OCI-LY3 (cell line): ENCODE measurements at regions not wholly inside any gene's neighbourhood (a gene's known extent, or its start where the extent isn't known, plus 50 kb on each side); places are given as distances from the start of the nearest gene placed in this dataset.

Experiments used
- H2AFZ ChIP-seq: fragments of 200-600, 300-600 bp; shearing (Covaris generic); 2 replicates; pipeline ENCODE4 v1.6.0; 2014; ENCODE audit warnings: antibody characterized with exemption, low read depth, low read length
- H3K27ac ChIP-seq: fragments of 200-600, 300-600 bp; sonication (generic); 2 replicates; pipeline ENCODE4 v1.5.1; 2014; ENCODE audit warnings: mild to moderate bottlenecking, low read length, moderate library complexity, mixed read lengths
- H3K27me3 ChIP-seq: fragments of 200-600, 300-600 bp; sonication (generic); 2 replicates; pipeline ENCODE4 v1.6.1; 2014; ENCODE audit warnings: low read depth, low read length, mixed read lengths
- H3K36me3 ChIP-seq: fragments of 200-600, 300-600 bp; sonication (generic); replicated peaks from 2 replicates; pipeline ENCODE3; 2014; ENCODE audit warnings: low read depth, low read length, mixed read lengths
- H3K4me1 ChIP-seq: fragments of 300-600, 200-600 bp; sonication (generic); 2 replicates; pipeline ENCODE4 v1.6.1; 2014; ENCODE audit warnings: low read length, mixed read lengths
- H3K4me2 ChIP-seq: fragments of 200-600, 300-600 bp; sonication (generic); 2 replicates; pipeline ENCODE4 v1.6.1; 2014; ENCODE audit warnings: low read length, mixed read lengths
- H3K4me3 ChIP-seq: fragments of 300-600, 200-600 bp; sonication (generic); 2 replicates; pipeline ENCODE4 v1.5.1; 2014; ENCODE audit warnings: antibody characterized with exemption, mild to moderate bottlenecking, low read length, moderate library complexity
- H3K79me2 ChIP-seq: fragments of 300-600, 200-600 bp; shearing (Covaris generic); 2 replicates; pipeline ENCODE4 v1.6.1; 2014; ENCODE audit warnings: mild to moderate bottlenecking, low read length, mixed read lengths
- H3K9ac ChIP-seq: fragments of 300-600, 200-600 bp; shearing (Covaris generic); 2 replicates; pipeline ENCODE4 v1.6.0; 2014; ENCODE audit warnings: mild to moderate bottlenecking, low read length, moderate library complexity
- H3K9me3 ChIP-seq: fragments of 200-600, 300-600 bp; shearing (Covaris generic); 2 replicates; pipeline ENCODE4 v1.6.1; 2014; ENCODE audit warnings: low read length, mixed read lengths; ENCODE audit not compliant: insufficient read depth
- H4K20me1 ChIP-seq: fragments of 200-600, 300-600 bp; sonication (generic); 2 replicates; pipeline ENCODE4 v1.6.1; 2016; ENCODE audit warnings: low read length, mixed read lengths; ENCODE audit not compliant: insufficient read depth
- EZH2phosphoT487 ChIP-seq: fragments of 200-600 bp; shearing (Covaris generic); IDR thresholded peaks from 2 replicates; pipeline ENCODE4 v1.6.1; 2018; ENCODE audit warnings: antibody characterized with exemption, mixed run types, low read depth
- TF ChIP-seq, protein P1 (sequence below): fragments of 200-600, 300-600 bp; sonication (generic); IDR thresholded peaks from 2 replicates; pipeline ENCODE4 v1.5.1; 2014; ENCODE audit warnings: antibody characterized with exemption, low read length, low read depth

DNA sequence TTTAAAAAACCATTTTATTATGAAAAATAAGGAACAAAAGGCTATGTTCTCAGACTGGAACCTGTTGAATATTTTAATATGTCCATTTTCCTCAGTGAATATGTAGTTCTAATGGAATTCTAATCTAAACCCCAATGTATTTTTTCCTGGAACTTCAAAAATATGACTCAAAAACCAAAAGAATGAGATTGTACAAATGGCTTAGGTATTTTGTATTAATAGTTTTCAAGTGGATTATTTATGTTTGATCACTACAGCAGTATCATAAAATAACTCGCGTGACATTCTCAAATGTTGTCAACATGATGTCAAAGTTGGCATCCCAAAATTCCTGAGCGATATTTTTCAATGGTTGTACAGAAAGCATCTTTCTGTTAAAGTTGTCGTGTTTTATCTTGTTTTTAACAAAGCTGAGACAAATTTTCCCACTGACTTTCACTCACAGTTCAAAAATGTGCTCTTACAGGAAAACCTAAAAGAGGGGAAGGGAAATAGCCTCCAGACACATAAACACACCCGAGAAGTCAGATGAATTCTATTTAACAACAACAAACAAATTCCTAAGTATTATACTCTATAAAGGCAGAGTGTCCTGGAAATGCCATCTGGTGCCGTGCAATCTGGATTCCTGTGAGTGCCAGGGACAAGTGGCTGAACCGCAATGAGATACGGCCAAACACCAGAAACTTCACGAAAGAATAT, 68.1 kb upstream of the TAS2R1 start:
- no peak overlapping the region for H3K9ac ChIP-seq
- H3K4me3 ChIP-seq = no peak overlapping the region
- H3K27ac ChIP-seq = no peak overlapping the region
- no peaks in the 10 kb centered on the region for H3K79me2 ChIP-seq
- H3K4me1 ChIP-seq = no peaks in the 10 kb centered on the region
- H3K4me2 ChIP-seq = no peak overlapping the region
- TF ChIP-seq, protein P1, sequence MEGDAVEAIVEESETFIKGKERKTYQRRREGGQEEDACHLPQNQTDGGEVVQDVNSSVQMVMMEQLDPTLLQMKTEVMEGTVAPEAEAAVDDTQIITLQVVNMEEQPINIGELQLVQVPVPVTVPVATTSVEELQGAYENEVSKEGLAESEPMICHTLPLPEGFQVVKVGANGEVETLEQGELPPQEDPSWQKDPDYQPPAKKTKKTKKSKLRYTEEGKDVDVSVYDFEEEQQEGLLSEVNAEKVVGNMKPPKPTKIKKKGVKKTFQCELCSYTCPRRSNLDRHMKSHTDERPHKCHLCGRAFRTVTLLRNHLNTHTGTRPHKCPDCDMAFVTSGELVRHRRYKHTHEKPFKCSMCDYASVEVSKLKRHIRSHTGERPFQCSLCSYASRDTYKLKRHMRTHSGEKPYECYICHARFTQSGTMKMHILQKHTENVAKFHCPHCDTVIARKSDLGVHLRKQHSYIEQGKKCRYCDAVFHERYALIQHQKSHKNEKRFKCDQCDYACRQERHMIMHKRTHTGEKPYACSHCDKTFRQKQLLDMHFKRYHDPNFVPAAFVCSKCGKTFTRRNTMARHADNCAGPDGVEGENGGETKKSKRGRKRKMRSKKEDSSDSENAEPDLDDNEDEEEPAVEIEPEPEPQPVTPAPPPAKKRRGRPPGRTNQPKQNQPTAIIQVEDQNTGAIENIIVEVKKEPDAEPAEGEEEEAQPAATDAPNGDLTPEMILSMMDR = no peak
- TF ChIP-seq EZH2phosphoT487 = no peak
- no peak overlapping the region for H2AFZ ChIP-seq
- H3K9me3 ChIP-seq = no peaks in the 10 kb centered on the region
- H4K20me1 ChIP-seq = no peaks in the 10 kb centered on the region
- no peaks in the 10 kb centered on the region for H3K36me3 ChIP-seq
- no peaks in the 10 kb centered on the region for H3K27me3 ChIP-seq

DNA sequence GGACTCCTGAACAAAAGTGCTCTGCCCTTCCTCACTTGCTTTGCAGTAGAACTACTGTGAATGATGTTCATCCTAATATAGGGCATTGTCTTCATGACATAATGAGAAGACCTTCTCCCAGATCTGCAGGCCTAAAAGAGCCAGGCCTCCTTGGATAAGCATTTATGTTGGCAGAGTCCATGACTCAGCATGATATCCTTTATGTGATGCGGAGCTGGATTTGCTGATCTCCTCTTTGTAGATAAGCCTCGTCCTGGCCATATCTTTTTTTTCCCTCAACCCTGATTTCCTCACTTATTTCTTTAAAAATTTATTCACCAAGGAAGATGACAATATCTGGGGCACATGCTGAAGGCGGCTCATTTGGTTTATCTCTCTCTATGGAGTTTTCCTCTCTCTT, 62.4 kb upstream of the TAS2R1 start:
- no peak overlapping the region for H3K9ac ChIP-seq
- no peaks in the 10 kb centered on the region for H3K4me1 ChIP-seq
- no peaks in the 10 kb centered on the region for H3K9me3 ChIP-seq
- no peak overlapping the region for H3K4me3 ChIP-seq
- H3K27ac ChIP-seq = no peak overlapping the region
- H3K27me3 ChIP-seq = no peaks in the 10 kb centered on the region
- no peak overlapping the region for H3K4me2 ChIP-seq
- H4K20me1 ChIP-seq = no peaks in the 10 kb centered on the region
- no peaks in the 10 kb centered on the region for H3K36me3 ChIP-seq
- no peaks in the 10 kb centered on the region for H3K79me2 ChIP-seq
- no peak overlapping the region for H2AFZ ChIP-seq
- TF ChIP-seq, protein P1 = no peak
- TF ChIP-seq EZH2phosphoT487 = no peak

DNA sequence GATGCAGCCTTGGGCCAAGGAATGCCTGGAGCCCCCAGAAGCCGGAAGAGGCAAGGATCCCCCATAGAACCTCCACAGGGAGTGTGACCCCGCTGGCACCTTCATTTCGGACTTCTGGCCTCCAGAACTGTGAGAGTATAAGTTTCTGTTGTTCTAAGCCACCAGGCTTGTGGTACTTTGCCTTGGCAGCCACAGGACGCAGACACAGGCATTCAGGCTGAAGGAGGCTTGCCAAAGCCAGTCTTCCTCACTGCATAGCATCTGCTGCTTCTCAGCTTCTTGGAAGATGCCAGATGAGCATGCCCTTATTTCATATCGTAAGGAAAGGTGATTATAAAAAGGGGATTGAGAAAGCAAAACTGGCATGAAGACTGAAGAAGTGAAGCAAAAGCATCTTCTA, 61.1 kb upstream of the TAS2R1 start:
- no peak for TF ChIP-seq EZH2phosphoT487
- TF ChIP-seq, protein P1 = no peak
- H2AFZ ChIP-seq = no peak overlapping the region
- H3K4me1 ChIP-seq = no peaks in the 10 kb centered on the region
- H4K20me1 ChIP-seq = no peaks in the 10 kb centered on the region
- H3K27ac ChIP-seq = no peak overlapping the region
- no peak overlapping the region for H3K4me2 ChIP-seq
- H3K36me3 ChIP-seq = no peaks in the 10 kb centered on the region
- H3K79me2 ChIP-seq = no peaks in the 10 kb centered on the region
- H3K9me3 ChIP-seq = no peaks in the 10 kb centered on the region
- no peak overlapping the region for H3K4me3 ChIP-seq
- no peaks in the 10 kb centered on the region for H3K27me3 ChIP-seq
- H3K9ac ChIP-seq = no peak overlapping the region

DNA sequence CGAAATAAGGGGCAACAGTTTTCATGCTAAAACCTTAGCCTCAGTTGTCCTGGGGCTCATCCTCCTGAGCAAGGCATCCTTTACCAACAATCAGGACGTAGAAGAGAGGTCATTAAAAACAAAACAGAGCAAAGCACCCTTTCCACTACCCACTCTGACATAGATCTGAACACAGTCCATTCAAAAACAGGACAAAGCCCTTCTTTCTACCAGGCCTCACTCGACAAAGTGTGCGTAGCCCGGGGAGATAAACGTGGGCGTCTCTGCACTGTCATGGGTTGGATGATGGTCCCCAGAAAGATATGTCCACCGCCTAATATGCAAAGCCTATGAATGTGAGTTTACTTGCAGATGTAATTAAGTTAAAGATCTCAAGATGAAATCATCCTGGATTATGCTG, 60.6 kb upstream of the TAS2R1 start:
- TF ChIP-seq, protein P1 = no peak
- no peak for TF ChIP-seq EZH2phosphoT487
- Histone ChIP-seq H3K4me2 (no peak overlapping the region), H3K27me3 (no peaks in the 10 kb centered on the region), H3K4me3 (no peak overlapping the region), H4K20me1 (no peaks in the 10 kb centered on the region), H3K4me1 (no peaks in the 10 kb centered on the region), H3K9me3 (no peaks in the 10 kb centered on the region), H3K27ac (no peak overlapping the region), H3K79me2 (no peaks in the 10 kb centered on the region), H2AFZ (no peak overlapping the region), H3K9ac (no peak overlapping the region), H3K36me3 (no peaks in the 10 kb centered on the region)
